HG03354 (cell line): ENCODE measurements at regions not wholly inside any gene's neighbourhood (a gene's known extent, or its start where the extent isn't known, plus 50 kb on each side); places are given as distances from the start of the nearest gene placed in this dataset.

Experiments
- ATAC-seq: cut with Tn5 transposase; IDR thresholded peaks from one replicate; pipeline ENCODE4 v1.9.1; 2021; ENCODE audit warnings: mild to moderate bottlenecking; ENCODE audit not compliant: unreplicated experiment, poor library complexity, severe bottlenecking

GRCh38 chr22:48105259-48105658, 1342.8 kb downstream of the TBC1D22A start:
- ATAC-seq = no peak

- no peak for ATAC-seq
Measured at GRCh38 chr22:48104766-48105165, 1342.3 kb downstream of the TBC1D22A start.

GRCh38 chr22:48104102-48104738, 1341.8 kb downstream of the TBC1D22A start:
- no peak for ATAC-seq

DNA sequence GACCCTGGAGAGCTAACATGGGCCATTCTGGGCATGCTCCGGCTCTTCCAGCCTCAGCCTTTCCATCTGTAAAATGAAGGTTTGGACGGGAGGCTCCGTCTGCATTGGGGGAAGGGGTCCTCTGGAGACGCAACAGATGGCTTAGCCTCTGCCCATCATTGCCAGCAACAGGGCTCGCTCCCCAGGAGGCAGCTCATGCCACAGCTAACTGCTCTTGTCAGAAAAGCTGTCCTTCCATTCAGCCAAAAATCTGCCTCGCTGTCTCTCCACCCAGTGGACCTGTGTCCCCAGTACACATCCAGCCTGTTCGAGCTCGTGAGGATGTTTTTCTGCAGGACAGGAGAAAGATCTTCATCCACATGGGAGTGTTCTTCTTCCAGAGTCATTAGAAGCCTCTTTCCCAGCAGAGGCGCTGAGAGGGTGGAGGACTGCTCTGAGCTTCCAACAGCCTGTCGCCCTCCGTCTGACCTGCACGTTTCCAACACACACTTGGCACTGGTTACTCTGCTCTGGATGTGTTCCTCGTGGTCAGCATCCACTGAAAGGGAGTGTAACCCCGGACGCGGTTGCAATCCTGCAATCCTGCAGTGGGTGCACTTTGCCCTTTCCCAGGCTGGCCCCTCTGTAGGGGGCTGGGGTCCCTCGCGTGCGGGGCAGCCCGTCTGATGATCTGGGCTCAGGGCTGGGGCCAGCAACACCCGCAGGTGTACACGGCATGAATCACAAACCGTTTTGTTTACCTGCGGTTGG, 1340.9 kb downstream of the TBC1D22A start:
- ATAC-seq = no peak

- ATAC-seq = no peak
Measured at GRCh38 chr22:48102581-48102980, 1340.1 kb downstream of the TBC1D22A start.

- ATAC-seq = no peak
Measured at GRCh38 chr22:48101704-48102103, 1339.3 kb downstream of the TBC1D22A start.

DNA sequence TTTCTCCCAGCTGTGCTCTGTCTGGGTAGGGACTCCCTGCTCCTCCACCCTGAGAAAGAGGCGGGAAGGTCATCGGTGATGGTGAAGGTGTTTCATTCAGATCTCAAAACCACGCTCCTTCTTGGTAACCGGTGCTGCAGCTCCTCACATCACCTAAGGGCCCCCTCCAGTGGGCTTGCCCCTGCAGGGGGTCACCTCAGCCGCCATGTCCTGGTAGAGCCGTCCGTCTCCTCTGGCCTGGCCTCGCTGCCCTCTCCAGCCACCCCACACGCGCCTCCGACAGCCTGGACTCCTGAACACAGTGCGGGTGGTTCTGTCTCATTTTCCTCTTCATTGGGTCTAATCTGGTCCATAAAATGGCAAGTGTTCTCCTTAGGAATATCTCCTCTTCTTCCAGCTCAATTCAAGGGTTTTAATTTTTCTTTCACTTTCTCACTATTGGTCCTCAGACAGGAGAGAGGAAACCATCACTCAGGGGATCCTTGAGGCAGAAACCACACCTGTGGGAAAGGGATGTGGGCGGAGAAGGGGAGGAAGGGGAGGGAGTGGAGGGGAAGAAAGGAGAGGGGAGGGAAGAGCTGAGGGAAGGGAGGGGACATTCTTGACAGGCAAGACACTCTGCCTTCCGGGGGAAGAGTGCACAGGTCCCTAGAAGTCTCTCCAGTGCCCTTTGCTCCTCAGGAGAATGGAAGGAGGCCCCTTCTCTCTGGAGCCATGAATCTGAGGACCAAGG, 1338.4 kb downstream of the TBC1D22A start:
- no peak for ATAC-seq

GRCh38 chr22:48099671-48100070, 1337.2 kb downstream of the TBC1D22A start:
- no peak for ATAC-seq

DNA sequence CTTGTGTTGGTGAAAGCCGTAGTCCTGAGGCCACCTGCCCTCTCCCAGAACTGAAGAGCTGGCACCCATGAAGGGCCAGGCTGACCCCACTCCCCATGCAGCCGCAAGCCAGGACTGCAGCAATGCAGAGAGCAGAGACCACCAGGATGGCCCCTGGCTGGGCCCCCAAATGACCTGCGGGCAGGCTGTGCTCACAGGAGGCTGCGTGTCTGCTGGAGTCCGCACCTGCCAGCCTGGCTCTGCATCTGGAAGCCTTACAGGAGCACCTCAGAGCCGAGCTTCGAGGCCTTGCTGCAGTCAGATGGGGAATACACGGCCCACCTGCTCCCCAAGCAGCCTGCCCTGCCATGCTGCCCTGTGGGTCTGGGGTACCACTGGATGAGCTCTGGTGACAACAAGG, 1336.8 kb downstream of the TBC1D22A start:
- ATAC-seq = no peak

DNA sequence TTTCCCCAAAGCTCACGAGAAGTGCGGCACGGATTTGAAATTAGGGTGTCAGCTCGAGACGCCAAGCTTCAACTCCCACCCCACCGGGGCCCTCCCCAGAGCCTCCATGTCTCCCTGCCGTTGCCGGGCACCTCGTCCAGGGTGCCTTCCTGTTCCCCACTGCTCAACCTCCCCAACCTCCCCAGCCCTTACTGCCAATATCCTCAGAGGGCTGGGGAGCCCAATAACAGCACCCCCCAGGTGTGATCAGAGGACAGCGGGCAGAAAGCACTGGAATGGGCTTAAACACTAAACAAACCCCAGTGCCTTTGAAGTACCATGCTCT, 1336.4 kb downstream of the TBC1D22A start:
- peak; percentile 33 for ATAC-seq

- ATAC-seq = peak; percentile 86
Measured at GRCh38 chr22:48098243-48098920, 1335.9 kb downstream of the TBC1D22A start.

GRCh38 chr22:48097723-48098122, 1335.3 kb downstream of the TBC1D22A start:
- peak; percentile 27 for ATAC-seq

DNA sequence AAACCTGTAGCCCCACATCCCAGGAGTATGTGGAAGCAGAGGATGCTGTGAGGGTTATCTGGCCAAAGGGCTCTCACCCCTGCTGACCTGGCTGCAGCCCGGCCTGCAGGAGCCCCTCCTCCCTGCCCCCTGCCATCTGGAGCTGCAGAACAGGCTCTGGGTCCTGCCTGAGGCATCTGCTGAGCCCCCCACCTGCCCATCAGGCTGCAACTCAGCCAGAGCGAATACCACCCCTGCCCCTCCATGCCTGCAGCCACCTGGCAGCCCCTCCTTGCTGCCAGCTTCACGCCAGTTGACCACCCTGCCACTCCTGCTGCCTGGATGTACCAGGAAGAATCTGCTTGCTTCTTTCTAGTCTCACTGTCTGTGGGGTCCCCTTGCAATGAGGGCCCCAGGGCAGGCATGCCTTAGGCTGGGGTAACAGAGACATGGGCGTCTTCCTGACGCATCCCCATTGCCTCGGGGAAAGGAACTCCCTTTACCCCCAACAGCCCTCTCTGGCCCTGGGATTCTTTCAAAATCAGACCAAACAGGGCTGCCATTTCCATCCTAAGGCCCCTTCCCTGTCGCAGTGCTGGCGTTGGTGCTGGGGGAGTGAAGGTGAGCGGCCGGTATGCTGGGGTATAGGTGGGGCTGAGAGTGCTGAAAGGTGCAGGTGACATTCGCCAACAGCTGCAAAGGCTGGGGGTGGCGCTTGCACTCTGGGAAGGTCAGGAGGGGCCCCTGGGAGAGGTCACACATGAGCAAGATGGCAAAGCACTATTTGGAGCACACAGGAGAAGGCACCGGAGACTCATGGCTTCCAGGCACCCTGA, 1334.6 kb downstream of the TBC1D22A start:
- ATAC-seq = no peak

GRCh38 chr22:48096411-48096810, 1334.0 kb downstream of the TBC1D22A start:
- no peak for ATAC-seq

DNA sequence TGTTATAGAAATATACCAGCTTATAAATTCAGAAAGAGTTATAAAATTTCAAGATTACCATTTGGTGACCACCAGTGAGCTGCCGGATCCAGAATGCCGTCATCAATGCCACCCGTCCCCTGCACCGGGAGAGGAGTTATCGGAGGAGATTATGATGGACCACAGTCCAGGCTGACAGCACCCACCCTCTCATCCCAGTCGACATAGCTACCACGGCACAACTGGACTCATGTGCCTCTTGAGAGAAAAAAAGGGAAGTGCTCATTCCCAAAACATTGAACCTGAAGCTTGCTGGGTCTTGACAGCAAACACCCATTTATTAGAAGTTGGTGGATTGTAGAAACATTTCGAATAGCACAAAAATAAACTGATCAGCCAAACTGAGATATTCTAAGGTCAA, 1331.5 kb downstream of the TBC1D22A start:
- ATAC-seq = no peak

DNA sequence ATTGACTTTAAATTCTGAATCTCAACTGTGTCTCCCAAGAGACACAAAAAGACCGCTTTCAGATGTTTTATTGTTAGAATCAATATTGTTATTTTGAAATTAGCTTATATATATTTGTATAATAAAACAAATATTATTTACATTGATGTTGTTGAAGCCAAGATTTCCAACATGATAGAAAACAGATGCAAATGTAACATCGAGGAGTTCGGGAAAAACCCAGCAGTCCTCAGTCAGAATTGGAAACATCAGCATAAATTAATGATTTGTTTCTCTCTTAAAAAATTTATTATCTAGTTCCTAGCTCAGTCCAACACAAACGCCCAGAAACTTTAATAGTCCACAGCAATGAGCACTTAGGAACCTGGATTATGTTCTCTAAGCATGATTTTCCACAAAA, 1330.4 kb downstream of the TBC1D22A start:
- ATAC-seq = no peak

DNA sequence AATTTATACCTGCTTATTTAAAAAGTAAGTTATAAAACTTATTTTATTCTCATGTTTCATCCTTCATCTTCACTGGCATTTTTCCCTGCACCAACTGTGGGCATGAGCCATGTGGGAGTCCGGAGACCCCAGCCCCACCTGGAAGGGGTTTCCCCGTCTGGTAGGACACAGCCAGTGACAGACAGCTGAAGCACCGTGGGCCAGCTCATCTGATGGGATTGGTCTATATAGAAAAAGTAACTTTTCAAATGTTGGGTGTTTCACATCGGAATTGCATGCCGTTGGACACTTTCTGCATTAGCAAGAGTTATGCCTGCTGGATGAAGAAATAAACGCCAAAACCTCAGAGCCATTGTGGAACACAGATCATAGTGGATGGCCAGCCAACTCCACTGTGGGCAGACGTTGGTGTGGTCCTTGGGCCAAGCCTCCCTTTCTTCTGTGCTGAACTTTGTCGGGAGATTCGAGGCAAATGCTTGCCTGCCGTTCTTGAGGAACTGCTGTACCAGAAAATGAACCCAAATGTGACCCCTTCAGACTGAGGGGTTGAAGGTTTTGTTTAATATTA, 1329.3 kb downstream of the TBC1D22A start:
- ATAC-seq = no peak

DNA sequence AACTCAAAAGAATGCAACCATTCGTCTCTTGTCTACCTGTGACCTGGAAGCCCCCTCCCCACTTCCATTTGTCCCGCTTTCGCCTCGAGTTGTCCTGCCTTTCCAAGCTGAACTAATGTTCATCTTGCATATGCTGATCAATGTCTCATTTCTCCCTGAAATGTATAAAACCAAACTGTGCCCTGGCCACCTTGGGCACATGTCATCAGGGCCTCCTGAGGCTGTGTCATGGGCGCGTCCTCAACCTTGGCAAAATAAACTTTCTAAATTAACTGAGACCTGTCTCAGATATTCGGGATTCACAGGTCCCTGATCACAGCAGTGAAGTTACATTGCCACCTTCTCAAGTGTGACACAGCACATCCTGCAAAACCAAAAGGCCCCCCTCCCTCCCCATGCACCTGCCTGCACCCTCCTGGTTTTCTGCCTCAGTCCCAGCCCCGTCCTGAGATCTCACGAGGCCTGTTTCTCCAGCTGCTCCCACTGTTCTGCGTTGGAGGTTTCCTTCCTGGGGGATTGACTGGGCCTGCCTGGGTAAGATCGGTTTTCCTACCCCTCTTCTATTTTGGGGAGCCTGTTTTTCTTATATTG, 1328.7 kb downstream of the TBC1D22A start:
- no peak for ATAC-seq

GRCh38 chr22:48090332-48090672, 1327.9 kb downstream of the TBC1D22A start:
- ATAC-seq = no peak
